Ovary (tissue), 7 donors: ENCODE measurements at regions not wholly inside any gene's neighbourhood (a gene's known extent, or its start where the extent isn't known, plus 50 kb on each side); places are given as distances from the start of the nearest gene placed in this dataset.
"Not testable (repeated sequence)": the region's sequence is repeated elsewhere in the genome, so short reads cannot be mapped to it uniquely, and the experiment has no call there.

Experiments
- DNase-seq, 5 donors: peaks; one replicate each; pipeline ENCODE4 v3.0.0-alpha.2; 2019 to 2020
- H3K27ac ChIP-seq, 2 donors: fragments of 200-600 bp; one replicate each; pipeline versions ENCODE4 v1.5.1 to v1.8.0; 2019 to 2022
- H3K27me3 ChIP-seq: fragments of 200-600 bp; one replicate; pipeline ENCODE4 v1.8.0; 2022
- H3K36me3 ChIP-seq: fragments of 200-600 bp; sonication (generic); one replicate; pipeline ENCODE4 v1.5.1; 2019
- H3K4me1 ChIP-seq: one replicate; pipeline ENCODE4 v1.8.1; 2013; ENCODE audit warnings: mild to moderate bottlenecking, moderate library complexity; ENCODE audit not compliant: insufficient read depth
- H3K4me3 ChIP-seq: fragments of 200-600 bp; sonication (generic); one replicate; pipeline ENCODE4 v1.5.1; 2017
- H3K9me3 ChIP-seq, 2 donors: fragments of 200-600 bp in 1 of 2; sonication (generic) in 1 of 2; one replicate each; pipeline versions ENCODE4 v1.5.1 to v1.8.1; 2013 to 2019; ENCODE audit warnings: mild to moderate bottlenecking in 1 of 2, moderate library complexity in 1 of 2
- CTCF ChIP-seq, 3 donors: fragments of 450-650 bp in 2 of 3; fragments of 200-600 bp in 1 of 3; IDR thresholded peaks; one replicate each; pipeline versions ENCODE4 v1.5.1 to v1.8.0; 2016 to 2022; ENCODE audit warnings: antibody characterized with exemption in 3 of 3, mild to moderate bottlenecking in 1 of 3
- EP300 ChIP-seq: sonication (generic); formaldehyde crosslinking; IDR thresholded peaks from one replicate; pipeline ENCODE4 v1.6.1; 2017; ENCODE audit warnings: antibody characterized with exemption
- POLR2A ChIP-seq: fragments of 450-650 bp; IDR thresholded peaks from one replicate; pipeline ENCODE4 v1.6.1; 2017; ENCODE audit warnings: antibody characterized with exemption, mild to moderate bottlenecking, moderate library complexity
- WGBS, 3 donors: extraction: QIAGEN DNeasy Blood & Tissue Kit in 1 of 3; methylation state at CpG; one replicate each; pipeline versions ENCODE4 v1.1.5 to v1.1.7; 2013 to 2017; 5-methylcytosine and 5-hydroxymethylcytosine counted together
- intact Hi-C, 4 donors: fragments of 100-400 bp; cut with DNase I; formaldehyde crosslinking; loops; one replicate each; pipeline versions ENCODE4 v1.11.0 to v1.15.1; 2022 to 2023
- donor health status: DM: no; HTN: no; CAD: no; lungs with moderate emphysema.
- donor health status: DM: no; HTN: no; CAD: no.
- donor health status: Bipolar disorder and iron deficiency.
- donor health status: DM: no; HTN: no; CAD: no.
- donor health status: DM: yes; HTN: yes; CAD: no.

GRCh38 chr5:14025569-14026286 is 81.2 kb upstream of the DNAH5 start:
- intact Hi-C loops, result no loop called here
- no peak for DNase-seq
- no peaks in the 10 kb centered on the region for H3K4me1 ChIP-seq
- TF ChIP-seq CTCF (IDR thresholded peaks at IDR 0.05) (no peak), EP300 (no peak), POLR2A (no peak)
- no peak overlapping the region for H3K4me3 ChIP-seq
- H3K9me3 ChIP-seq, result no peaks in the 10 kb centered on the region
- H3K27ac ChIP-seq, result no peak overlapping the region
- no peaks in the 10 kb centered on the region for H3K27me3 ChIP-seq
- no peaks in the 10 kb centered on the region for H3K36me3 ChIP-seq
- 49 to 55% (median 53%) methylated on average over 4 of the region's 4 CpGs for WGBS, 3 donors

- no peaks in the 10 kb centered on the region for H3K9me3 ChIP-seq
- WGBS, 3 donors, result 64 to 72% (median 67%) methylated on average over 3 of the region's 3 CpGs
- H3K27me3 ChIP-seq, result no peaks in the 10 kb centered on the region
- TF ChIP-seq POLR2A, result no peak
- no peak for TF ChIP-seq EP300
- no peak for TF ChIP-seq CTCF (IDR thresholded peaks at IDR 0.05)
- no peak for DNase-seq
- no peaks in the 10 kb centered on the region for H3K36me3 ChIP-seq
- no peak overlapping the region for H3K27ac ChIP-seq
- no peak overlapping the region for H3K4me3 ChIP-seq
- intact Hi-C loops, result no loop called here
- H3K4me1 ChIP-seq, result no peaks in the 10 kb centered on the region
Measured at GRCh38 chr5:14022971-14023370, 78.5 kb upstream of the DNAH5 start.

- intact Hi-C loops, H3K27ac ChIP-seq, H3K9me3 ChIP-seq, H3K36me3 ChIP-seq, DNase-seq, H3K4me1 ChIP-seq, H3K4me3 ChIP-seq, H3K27me3 ChIP-seq: not testable (repeated sequence)
- WGBS, 3 donors, result 90 to 98% (median 91%) methylated on average over 3 to 4 of the region's 4 CpGs
Measured at GRCh38 chr5:14020944-14021343, 76.5 kb upstream of the DNAH5 start.

GRCh38 chr5:14019768-14020290 is 75.3 kb upstream of the DNAH5 start:
- H3K9me3 ChIP-seq, result no peaks in the 10 kb centered on the region
- no peak overlapping the region for H3K27ac ChIP-seq
- H3K4me1 ChIP-seq, result no peaks in the 10 kb centered on the region
- no peak overlapping the region for H3K4me3 ChIP-seq
- DNase-seq, result no peak
- 81 to 88% (median 84%) methylated on average over 1 of the region's 1 CpG for WGBS, 3 donors
- H3K27me3 ChIP-seq, result no peaks in the 10 kb centered on the region
- TF ChIP-seq CTCF (IDR thresholded peaks at IDR 0.05) (no peak), EP300 (no peak), POLR2A (no peak)
- intact Hi-C loops, result no loop called here
- H3K36me3 ChIP-seq, result no peaks in the 10 kb centered on the region

- Histone ChIP-seq H3K9me3 (no peaks in the 10 kb centered on the region), H3K36me3 (no peaks in the 10 kb centered on the region), H3K27me3 (no peaks in the 10 kb centered on the region), H3K27ac (no peak overlapping the region), H3K4me1 (no peaks in the 10 kb centered on the region), H3K4me3 (no peak overlapping the region)
- no peak for TF ChIP-seq EP300
- TF ChIP-seq POLR2A, result no peak
- no peak for TF ChIP-seq CTCF (IDR thresholded peaks at IDR 0.05)
- 71 to 79% (median 72%) methylated on average over 8 of the region's 8 CpGs for WGBS, 3 donors
- no peak for DNase-seq
- intact Hi-C loops, result no loop called here
Measured at GRCh38 chr5:14017904-14018303, 73.4 kb upstream of the DNAH5 start.
